Caco-2 (cell line): ENCODE measurements at regions not wholly inside any gene's neighbourhood (a gene's known extent, or its start where the extent isn't known, plus 50 kb on each side); places are given as distances from the start of the nearest gene placed in this dataset.

Experiments used
- BruUV-seq: library from RNA; stranded (reverse); fragments of 400-500 nt; replicated peaks from 2 replicates; lab custom pipeline; 2021; lab: Mats Ljungman, UMichigan
- CTCF ChIA-PET: fragments of 300-600 bp; sonication (Branson Sonifier 250); formaldehyde crosslinking; loops from one replicate; lab custom pipeline; 2022; ENCODE audit warnings: antibody characterized with exemption; lab: Charles Lee
- POLR2A ChIA-PET: fragments of 300-600 bp; sonication (Branson Sonifier 250); formaldehyde crosslinking; loops from one replicate; lab custom pipeline; 2022; ENCODE audit warnings: antibody characterized with exemption; lab: Charles Lee
- DNase-seq, 2 experiments: peaks; one replicate each; pipeline versions ENCODE4 v3.0.0 to v3.0.0-alpha.2; 2020 to 2022
- H3K27me3 ChIP-seq: replicated peaks from 2 replicates; pipeline ENCODE4 v1.6.0; 2011; ENCODE audit warnings: low read length; ENCODE audit not compliant: control insufficient read depth, insufficient read depth
- H3K36me3 ChIP-seq: 2 replicates; pipeline ENCODE4 v1.5.1; 2011; ENCODE audit warnings: low read length; ENCODE audit not compliant: control insufficient read depth, insufficient read depth
- H3K4me1 ChIP-seq: fragments of 250-450 bp; sonication (Bioruptor Pico); 2 replicates; pipeline ENCODE4 v1.5.1; 2020; ENCODE audit warnings: mild to moderate bottlenecking
- H3K4me3 ChIP-seq: 2 replicates; pipeline ENCODE4 v1.5.1; 2011; ENCODE audit warnings: low read depth, mild to moderate bottlenecking, control low read depth, low read length
- H3K9me3 ChIP-seq: fragments of 250-450 bp; sonication (Bioruptor Pico); 2 replicates; pipeline ENCODE4 v1.5.1; 2020; ENCODE audit warnings: mild to moderate bottlenecking, moderate library complexity
- H3K27ac Mint-ChIP-seq: one replicate; pipeline ENCODE4 v1.8.0; 2022; ENCODE audit warnings: mixed read lengths; ENCODE audit not compliant: unreplicated experiment
- H3K27me3 Mint-ChIP-seq: one replicate; pipeline ENCODE4 v1.8.0; 2022; ENCODE audit warnings: mixed read lengths; ENCODE audit not compliant: insufficient read depth, unreplicated experiment
- H3K36me3 Mint-ChIP-seq: one replicate; pipeline ENCODE4 v1.8.0; 2022; ENCODE audit warnings: mild to moderate bottlenecking, mixed read lengths; ENCODE audit not compliant: insufficient read depth, unreplicated experiment
- H3K4me1 Mint-ChIP-seq: one replicate; pipeline ENCODE4 v1.8.0; 2022; ENCODE audit warnings: low read depth, mixed read lengths; ENCODE audit not compliant: unreplicated experiment
- H3K4me3 Mint-ChIP-seq: one replicate; pipeline ENCODE4 v1.8.0; 2022; ENCODE audit warnings: mild to moderate bottlenecking, moderate library complexity, mixed read lengths; ENCODE audit not compliant: unreplicated experiment
- H3K9me3 Mint-ChIP-seq: one replicate; pipeline ENCODE4 v1.8.0; 2022; ENCODE audit warnings: mixed read lengths; ENCODE audit not compliant: unreplicated experiment
- intact Hi-C: fragments of 100-400 bp; cut with micrococcal nuclease; formaldehyde crosslinking; loops from one replicate; pipeline ENCODE4 v1.10.0; 2022; ENCODE audit not compliant: unreplicated experiment
- TF ChIP-seq, protein P1 (sequence below), 2 experiments: fragments of 200-600 bp in 1 of 2; IDR thresholded peaks; 1 replicate in 1 of 2; 2 replicates in 1 of 2; pipeline versions ENCODE4 v1.5.1 to v1.8.0; 2011 to 2022; ENCODE audit warnings: antibody characterized with exemption in 1 of 2, control low read depth in 1 of 2, inconsistent platforms in 1 of 2, low read depth in 1 of 2, low read length in 1 of 2, mild to moderate bottlenecking in 1 of 2, moderate library complexity in 1 of 2; ENCODE audit not compliant: insufficient read depth in 1 of 2, severe bottlenecking in 1 of 2, unreplicated experiment in 1 of 2

GRCh38 chr6:72552938-72553337, 68.9 kb upstream of the KCNQ5 start:
- intact Hi-C loops, result no loop called here
- ChIA-PET CTCF (no interaction called here), POLR2A (no interaction called here)
- Histone ChIP-seq H3K4me1 (no peaks in the 10 kb centered on the region), H3K4me3 (no peak overlapping the region), H3K9me3 (no peaks in the 10 kb centered on the region), H3K27me3 (no peaks in the 10 kb centered on the region), H3K36me3 (no peaks in the 10 kb centered on the region)
- Mint-ChIP-seq H3K36me3 (no peaks in the 10 kb centered on the region), H3K4me1 (peaks cover 23% of the 10 kb centered on the region), H3K27me3 (no peaks in the 10 kb centered on the region), H3K4me3 (no peak overlapping the region), H3K27ac (no peak overlapping the region), H3K9me3 (no peaks in the 10 kb centered on the region)
- TF ChIP-seq, protein P1, sequence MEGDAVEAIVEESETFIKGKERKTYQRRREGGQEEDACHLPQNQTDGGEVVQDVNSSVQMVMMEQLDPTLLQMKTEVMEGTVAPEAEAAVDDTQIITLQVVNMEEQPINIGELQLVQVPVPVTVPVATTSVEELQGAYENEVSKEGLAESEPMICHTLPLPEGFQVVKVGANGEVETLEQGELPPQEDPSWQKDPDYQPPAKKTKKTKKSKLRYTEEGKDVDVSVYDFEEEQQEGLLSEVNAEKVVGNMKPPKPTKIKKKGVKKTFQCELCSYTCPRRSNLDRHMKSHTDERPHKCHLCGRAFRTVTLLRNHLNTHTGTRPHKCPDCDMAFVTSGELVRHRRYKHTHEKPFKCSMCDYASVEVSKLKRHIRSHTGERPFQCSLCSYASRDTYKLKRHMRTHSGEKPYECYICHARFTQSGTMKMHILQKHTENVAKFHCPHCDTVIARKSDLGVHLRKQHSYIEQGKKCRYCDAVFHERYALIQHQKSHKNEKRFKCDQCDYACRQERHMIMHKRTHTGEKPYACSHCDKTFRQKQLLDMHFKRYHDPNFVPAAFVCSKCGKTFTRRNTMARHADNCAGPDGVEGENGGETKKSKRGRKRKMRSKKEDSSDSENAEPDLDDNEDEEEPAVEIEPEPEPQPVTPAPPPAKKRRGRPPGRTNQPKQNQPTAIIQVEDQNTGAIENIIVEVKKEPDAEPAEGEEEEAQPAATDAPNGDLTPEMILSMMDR (IDR thresholded peaks at IDR 0.05; ENCODE audit: insufficient read depth in 1 of 2, low read depth in 1 of 2, low read length in 1 of 2, severe bottlenecking in 1 of 2, unreplicated experiment in 1 of 2), result no peak
- DNase-seq, result no peak
- BruUV-seq, result no TSS peak

DNA sequence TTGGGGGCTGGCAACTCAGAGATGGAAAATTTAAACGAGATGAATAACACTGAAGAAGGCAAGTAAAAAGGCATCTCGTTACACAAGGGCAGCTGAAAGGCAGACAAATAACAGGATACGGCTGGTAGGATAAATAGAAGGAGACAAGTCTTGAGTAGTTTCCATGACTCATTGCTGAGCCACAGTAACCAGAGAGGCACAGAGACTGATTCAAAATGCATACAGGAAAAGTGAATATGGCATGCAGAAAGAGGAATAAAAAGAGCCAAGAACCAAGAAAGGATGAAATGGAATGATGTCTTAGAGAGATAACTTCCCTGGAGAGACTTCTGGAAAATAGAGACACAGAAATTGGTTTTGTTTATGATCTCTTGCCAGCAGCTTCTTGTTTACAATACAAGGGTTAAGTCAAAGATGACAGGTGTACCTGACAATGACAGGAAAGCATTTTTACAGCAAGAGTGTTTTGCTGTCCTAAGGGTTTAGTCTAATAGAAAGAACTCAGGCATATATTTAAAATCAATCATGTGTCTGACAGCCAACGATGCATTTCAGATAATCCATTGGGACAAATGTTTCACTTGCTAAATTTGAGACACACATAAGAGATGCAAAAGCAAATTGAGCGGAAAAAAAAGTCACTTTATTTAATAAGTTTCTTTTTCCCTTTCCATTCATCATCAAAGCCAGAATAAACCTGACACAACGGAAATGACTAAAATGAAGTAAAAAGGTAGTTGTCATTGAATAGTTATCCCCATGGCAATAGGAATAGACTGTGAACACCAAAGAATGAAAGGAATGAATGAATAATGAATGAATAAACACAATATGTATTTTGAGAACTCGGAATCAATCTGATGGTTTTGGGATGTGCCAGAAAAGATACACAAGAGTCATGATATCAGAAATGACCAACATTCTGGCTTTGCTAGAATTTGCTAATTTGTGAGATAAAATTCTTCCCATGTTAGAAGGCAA, 68.0 kb upstream of the KCNQ5 start:
- ChIA-PET POLR2A (no interaction called here), CTCF (no interaction called here)
- Mint-ChIP-seq H3K36me3 (no peaks in the 10 kb centered on the region), H3K9me3 (no peaks in the 10 kb centered on the region), H3K27ac (no peak overlapping the region), H3K4me1 (peaks cover 23% of the 10 kb centered on the region), H3K4me3 (no peak overlapping the region), H3K27me3 (no peaks in the 10 kb centered on the region)
- intact Hi-C loops, result no loop called here
- no peak overlapping the region for H3K4me3 ChIP-seq
- no peaks in the 10 kb centered on the region for H3K27me3 ChIP-seq
- H3K4me1 ChIP-seq, result no peaks in the 10 kb centered on the region
- H3K36me3 ChIP-seq, result no peaks in the 10 kb centered on the region
- no peak for DNase-seq
- no peaks in the 10 kb centered on the region for H3K9me3 ChIP-seq
- BruUV-seq, result no TSS peak
- TF ChIP-seq, protein P1 (IDR thresholded peaks at IDR 0.05; ENCODE audit: insufficient read depth in 1 of 2, low read depth in 1 of 2, low read length in 1 of 2, severe bottlenecking in 1 of 2, unreplicated experiment in 1 of 2), result no peak

DNA sequence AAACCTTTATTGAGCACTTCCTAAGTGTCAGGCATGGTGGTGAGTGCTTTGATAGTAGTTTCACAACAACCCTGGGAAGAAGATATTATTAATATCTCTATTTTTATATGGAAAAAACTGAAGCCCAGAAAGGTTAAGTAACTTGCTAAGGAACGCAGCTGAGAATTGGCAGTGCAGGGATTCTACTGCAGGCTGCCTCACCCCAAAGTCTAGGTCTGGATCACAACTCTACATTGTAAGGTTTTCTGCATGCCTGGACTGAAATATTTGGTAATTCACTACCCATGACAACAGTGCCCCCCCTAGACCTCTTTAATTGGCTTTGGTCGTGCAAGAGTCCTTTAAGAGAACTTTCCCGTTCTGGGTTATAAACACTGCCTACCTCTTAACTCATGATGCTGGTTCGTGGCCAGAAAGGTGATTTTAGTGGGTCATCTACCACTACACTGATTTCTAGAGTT, 67.1 kb upstream of the KCNQ5 start:
- BruUV-seq, result no TSS peak
- no peaks in the 10 kb centered on the region for H3K27me3 ChIP-seq
- H3K36me3 Mint-ChIP-seq, result no peaks in the 10 kb centered on the region
- POLR2A ChIA-PET, result no interaction called here
- TF ChIP-seq, protein P1 (IDR thresholded peaks at IDR 0.05; ENCODE audit: insufficient read depth in 1 of 2, low read depth in 1 of 2, low read length in 1 of 2, severe bottlenecking in 1 of 2, unreplicated experiment in 1 of 2), result no peak
- no peaks in the 10 kb centered on the region for H3K27me3 Mint-ChIP-seq
- DNase-seq, result no peak
- no peaks in the 10 kb centered on the region for H3K9me3 Mint-ChIP-seq
- intact Hi-C loops, result no loop called here
- no peak overlapping the region for H3K4me3 Mint-ChIP-seq
- H3K27ac Mint-ChIP-seq, result no peak overlapping the region
- no peaks in the 10 kb centered on the region for H3K36me3 ChIP-seq
- H3K4me3 ChIP-seq, result no peak overlapping the region
- no peaks in the 10 kb centered on the region for H3K4me1 ChIP-seq
- CTCF ChIA-PET, result no interaction called here
- peaks cover 23% of the 10 kb centered on the region for H3K4me1 Mint-ChIP-seq
- no peaks in the 10 kb centered on the region for H3K9me3 ChIP-seq
